Ovary (tissue), 3 donors: ENCODE measurements at regions not wholly inside any gene's neighbourhood (a gene's known extent, or its start where the extent isn't known, plus 50 kb on each side); places are given as distances from the start of the nearest gene placed in this dataset.

Experiments used
- EP300 ChIP-seq: sonication (generic); formaldehyde crosslinking; IDR thresholded peaks from one replicate; pipeline ENCODE4 v1.6.1; 2017; ENCODE audit warnings: antibody characterized with exemption
- TF ChIP-seq, protein P1 (sequence below), 3 donors: fragments of 450-650 bp in 2 of 3; fragments of 200-600 bp in 1 of 3; IDR thresholded peaks; one replicate each; pipeline versions ENCODE4 v1.5.1 to v1.8.0; 2016 to 2022; ENCODE audit warnings: antibody characterized with exemption in 3 of 3, mild to moderate bottlenecking in 1 of 3
- donor health status: DM: no; HTN: no; CAD: no.

DNA sequence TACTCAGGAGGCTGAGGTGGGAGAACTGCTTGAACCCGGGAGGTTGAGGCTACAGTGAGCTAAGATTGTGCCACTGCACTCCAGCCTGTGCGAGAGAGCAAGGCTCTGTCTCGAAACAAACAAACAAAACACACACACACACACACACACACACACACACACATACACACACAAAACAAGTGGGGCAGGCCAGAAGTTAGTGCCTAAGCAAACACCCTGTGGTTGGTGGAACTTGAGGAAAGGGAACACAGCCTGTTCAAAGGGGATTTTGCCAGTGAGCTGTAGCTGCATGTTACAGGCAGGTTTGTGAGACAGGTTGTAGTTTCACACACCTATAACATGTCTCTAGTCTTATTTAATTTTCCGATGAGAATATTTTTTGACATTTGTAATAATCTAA, 175.3 kb upstream of the CLEC14A start:
- TF ChIP-seq, protein P1, sequence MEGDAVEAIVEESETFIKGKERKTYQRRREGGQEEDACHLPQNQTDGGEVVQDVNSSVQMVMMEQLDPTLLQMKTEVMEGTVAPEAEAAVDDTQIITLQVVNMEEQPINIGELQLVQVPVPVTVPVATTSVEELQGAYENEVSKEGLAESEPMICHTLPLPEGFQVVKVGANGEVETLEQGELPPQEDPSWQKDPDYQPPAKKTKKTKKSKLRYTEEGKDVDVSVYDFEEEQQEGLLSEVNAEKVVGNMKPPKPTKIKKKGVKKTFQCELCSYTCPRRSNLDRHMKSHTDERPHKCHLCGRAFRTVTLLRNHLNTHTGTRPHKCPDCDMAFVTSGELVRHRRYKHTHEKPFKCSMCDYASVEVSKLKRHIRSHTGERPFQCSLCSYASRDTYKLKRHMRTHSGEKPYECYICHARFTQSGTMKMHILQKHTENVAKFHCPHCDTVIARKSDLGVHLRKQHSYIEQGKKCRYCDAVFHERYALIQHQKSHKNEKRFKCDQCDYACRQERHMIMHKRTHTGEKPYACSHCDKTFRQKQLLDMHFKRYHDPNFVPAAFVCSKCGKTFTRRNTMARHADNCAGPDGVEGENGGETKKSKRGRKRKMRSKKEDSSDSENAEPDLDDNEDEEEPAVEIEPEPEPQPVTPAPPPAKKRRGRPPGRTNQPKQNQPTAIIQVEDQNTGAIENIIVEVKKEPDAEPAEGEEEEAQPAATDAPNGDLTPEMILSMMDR (IDR thresholded peaks at IDR 0.05), result no peak
- TF ChIP-seq EP300, result no peak
